ENCODE measurements at regions not wholly inside any gene's neighbourhood (a gene's known extent, or its start where the extent isn't known, plus 50 kb on each side); places are given as distances from the start of the nearest gene placed in this dataset.

GRCh38 chr5:44495280-44495679 lies 106.1 kb upstream of the FGF10 start:
- in situ Hi-C loops (cut with HindIII; ENCODE audit: low pct_ligation_motif_present, low sequenced_read_pairs) = no loop called here
- DNase-seq = no peak
- TF ChIP-seq CTCF (IDR thresholded peaks at IDR 0.05; ENCODE audit: low read depth, low read length, missing control alignments) = no peak
- Histone ChIP-seq H3K27ac (no peak overlapping the region), H3K36me3 (replicated peaks) (no peaks in the 10 kb centered on the region), H3K27me3 (replicated peaks) (no peaks in the 10 kb centered on the region), H3K4me3 (ENCODE audit: low read depth, low read length) (no peak overlapping the region)

GRCh38 chr5:44489759-44490158 lies 100.5 kb upstream of the FGF10 start:
- no peak for DNase-seq
- Histone ChIP-seq H3K27ac (no peak overlapping the region), H3K4me3 (ENCODE audit: low read depth, low read length) (no peak overlapping the region), H3K27me3 (replicated peaks) (no peaks in the 10 kb centered on the region), H3K36me3 (replicated peaks) (no peaks in the 10 kb centered on the region)
- in situ Hi-C loops (cut with HindIII; ENCODE audit: low pct_ligation_motif_present, low sequenced_read_pairs) = no loop called here
- TF ChIP-seq CTCF (IDR thresholded peaks at IDR 0.05; ENCODE audit: low read depth, low read length, missing control alignments) = no peak

- TF ChIP-seq CTCF (IDR thresholded peaks at IDR 0.05; ENCODE audit: low read depth, low read length, missing control alignments) = no peak
- in situ Hi-C loops (cut with HindIII; ENCODE audit: low pct_ligation_motif_present, low sequenced_read_pairs) = no loop called here
- no peaks in the 10 kb centered on the region for H3K36me3 ChIP-seq (replicated peaks)
- H3K27me3 ChIP-seq (replicated peaks) = no peaks in the 10 kb centered on the region
- no peak overlapping the region for H3K4me3 ChIP-seq (ENCODE audit: low read depth, low read length)
- no peak overlapping the region for H3K27ac ChIP-seq
- DNase-seq = no peak
These were observed 97.4 kb upstream of the FGF10 start for GRCh38 chr5:44486591-44486990.

GRCh38 chr5:44454002-44454401 lies 64.8 kb upstream of the FGF10 start:
- Histone ChIP-seq H3K27ac (no peak overlapping the region), H3K4me3 (ENCODE audit: low read depth, low read length) (no peak overlapping the region), H3K27me3 (replicated peaks) (no peaks in the 10 kb centered on the region), H3K36me3 (replicated peaks) (no peaks in the 10 kb centered on the region)
- no peak for TF ChIP-seq CTCF (IDR thresholded peaks at IDR 0.05; ENCODE audit: low read depth, low read length, missing control alignments)
- in situ Hi-C loops (cut with HindIII; ENCODE audit: low pct_ligation_motif_present, low sequenced_read_pairs) = no loop called here
- no peak for DNase-seq

- no peak overlapping the region for H3K4me3 ChIP-seq (ENCODE audit: low read depth, low read length)
- TF ChIP-seq CTCF (IDR thresholded peaks at IDR 0.05; ENCODE audit: low read depth, low read length, missing control alignments) = no peak
- no peaks in the 10 kb centered on the region for H3K27me3 ChIP-seq (replicated peaks)
- no peaks in the 10 kb centered on the region for H3K36me3 ChIP-seq (replicated peaks)
- H3K27ac ChIP-seq = no peak overlapping the region
- in situ Hi-C loops (cut with HindIII; ENCODE audit: low pct_ligation_motif_present, low sequenced_read_pairs) = no loop called here
- no peak for DNase-seq
These were observed 57.2 kb upstream of the FGF10 start for GRCh38 chr5:44446399-44446798.

- H3K4me3 ChIP-seq (ENCODE audit: low read depth, low read length) = no peak overlapping the region
- no peak for DNase-seq
- no peaks in the 10 kb centered on the region for H3K36me3 ChIP-seq (replicated peaks)
- TF ChIP-seq CTCF (IDR thresholded peaks at IDR 0.05; ENCODE audit: low read depth, low read length, missing control alignments) = no peak
- H3K27me3 ChIP-seq (replicated peaks) = no peaks in the 10 kb centered on the region
- in situ Hi-C loops (cut with HindIII; ENCODE audit: low pct_ligation_motif_present, low sequenced_read_pairs) = no loop called here
- no peak overlapping the region for H3K27ac ChIP-seq
These were observed 54.0 kb upstream of the FGF10 start for GRCh38 chr5:44443172-44443571.

Data from brain microvascular endothelial cell (primary cell).